NT2/D1 (cell line): ENCODE measurements at regions not wholly inside any gene's neighbourhood (a gene's known extent, or its start where the extent isn't known, plus 50 kb on each side); places are given as distances from the start of the nearest gene placed in this dataset.

Experiments
- YY1 ChIP-seq: IDR thresholded peaks from 2 replicates; pipeline ENCODE4 v1.6.1; 2011; ENCODE audit not compliant: insufficient read length, insufficient read depth
- ZNF274 ChIP-seq: IDR thresholded peaks from 2 replicates; pipeline ENCODE4 v1.6.1; 2011; ENCODE audit warnings: mild to moderate bottlenecking, low read depth, low read length

DNA sequence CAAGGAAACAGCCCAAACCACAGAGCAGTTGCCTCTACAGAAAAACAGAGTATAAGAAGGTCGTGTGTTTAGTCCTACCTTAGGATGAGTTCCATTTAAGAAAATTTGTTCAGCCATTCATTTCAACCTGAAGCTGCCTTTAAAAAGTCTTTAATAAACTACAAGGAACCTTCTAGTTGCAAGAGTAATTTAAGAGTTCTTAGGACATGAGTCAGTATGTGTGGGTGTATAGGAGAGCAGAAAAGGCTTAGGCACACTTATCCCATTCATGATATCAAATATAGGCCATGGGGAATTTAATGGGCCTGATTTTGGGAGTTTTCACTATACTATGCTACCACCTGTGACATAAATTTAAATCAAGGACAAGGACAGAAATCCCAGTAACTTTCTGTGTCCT is 496.8 kb downstream of the TFEC start:
- TF ChIP-seq YY1, result no peak
- no peak for TF ChIP-seq ZNF274
